ENCODE measurements at regions not wholly inside any gene's neighbourhood (a gene's known extent, or its start where the extent isn't known, plus 50 kb on each side); places are given as distances from the start of the nearest gene placed in this dataset.

DNA sequence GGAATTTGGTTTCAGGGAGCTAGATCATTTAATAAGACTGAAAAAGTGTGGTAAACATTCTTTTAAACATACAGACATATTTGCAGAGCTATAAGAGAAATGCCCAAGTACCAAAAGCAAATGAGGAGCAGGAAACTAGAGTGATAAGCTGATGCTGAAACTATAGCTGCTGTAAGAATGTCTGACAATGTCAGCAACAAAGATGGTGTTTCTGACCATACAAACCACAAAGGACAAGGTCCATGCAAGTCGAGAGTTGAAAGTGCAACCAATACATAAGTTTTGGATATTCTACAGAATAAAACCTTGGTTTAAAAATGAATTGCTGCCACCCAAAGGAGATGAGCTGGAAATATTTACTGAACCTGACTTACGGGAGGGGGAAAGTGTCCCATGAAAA lies 610.2 kb downstream of the TBL1XR1 start:
- H4K20me1 ChIP-seq (ENCODE audit: insufficient read depth, low read length): no peaks in the 10 kb centered on the region
- H3K9me3 Mint-ChIP-seq: peaks cover 0 to 2% (median 0%) of the 10 kb centered on the region in 7 donors
- no peaks in the 10 kb centered on the region for H3K27me3 Mint-ChIP-seq (ENCODE audit: low read depth in 3 of 3)
- intact Hi-C loops (cut with micrococcal nuclease): no loop called here
- H3K36me3 Mint-ChIP-seq: no peaks in the 10 kb centered on the region
- no peaks in the 10 kb centered on the region for H3K79me2 ChIP-seq (ENCODE audit: insufficient read depth, low read length)
- no peak overlapping the region for H3K4me3 Mint-ChIP-seq
- no peak overlapping the region for H3K9ac ChIP-seq (ENCODE audit: insufficient read depth, low read length, poor library complexity, severe bottlenecking)
- H3K4me3 ChIP-seq (replicated peaks in 1 of 3; ENCODE audit: low read depth in 2 of 3, low read length in 3 of 3): no peak overlapping the region
- WGBS (ENCODE audit: insufficient coverage): no CpG with 5 or more reads among the region's 2 CpGs
- H3K4me1 Mint-ChIP-seq: no peaks in the 10 kb centered on the region
- H3K27ac ChIP-seq (ENCODE audit: low read depth in 1 of 2, low read length in 2 of 2): no peak overlapping the region
- no peak overlapping the region for H3K27ac Mint-ChIP-seq
- H3K27me3 ChIP-seq (ENCODE audit: control insufficient read depth in 2 of 2, insufficient read depth in 2 of 2, low read length in 2 of 2): no peaks in the 10 kb centered on the region
- H3K4me1 ChIP-seq (ENCODE audit: control insufficient read depth in 1 of 2, insufficient read depth in 2 of 2, low read length in 2 of 2): no peaks in the 10 kb centered on the region
- no peak for DNase-seq
- TF ChIP-seq, protein P1, sequence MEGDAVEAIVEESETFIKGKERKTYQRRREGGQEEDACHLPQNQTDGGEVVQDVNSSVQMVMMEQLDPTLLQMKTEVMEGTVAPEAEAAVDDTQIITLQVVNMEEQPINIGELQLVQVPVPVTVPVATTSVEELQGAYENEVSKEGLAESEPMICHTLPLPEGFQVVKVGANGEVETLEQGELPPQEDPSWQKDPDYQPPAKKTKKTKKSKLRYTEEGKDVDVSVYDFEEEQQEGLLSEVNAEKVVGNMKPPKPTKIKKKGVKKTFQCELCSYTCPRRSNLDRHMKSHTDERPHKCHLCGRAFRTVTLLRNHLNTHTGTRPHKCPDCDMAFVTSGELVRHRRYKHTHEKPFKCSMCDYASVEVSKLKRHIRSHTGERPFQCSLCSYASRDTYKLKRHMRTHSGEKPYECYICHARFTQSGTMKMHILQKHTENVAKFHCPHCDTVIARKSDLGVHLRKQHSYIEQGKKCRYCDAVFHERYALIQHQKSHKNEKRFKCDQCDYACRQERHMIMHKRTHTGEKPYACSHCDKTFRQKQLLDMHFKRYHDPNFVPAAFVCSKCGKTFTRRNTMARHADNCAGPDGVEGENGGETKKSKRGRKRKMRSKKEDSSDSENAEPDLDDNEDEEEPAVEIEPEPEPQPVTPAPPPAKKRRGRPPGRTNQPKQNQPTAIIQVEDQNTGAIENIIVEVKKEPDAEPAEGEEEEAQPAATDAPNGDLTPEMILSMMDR (IDR thresholded peaks at IDR 0.05): no peak
- H3K36me3 ChIP-seq (replicated peaks in 1 of 2; ENCODE audit: control insufficient read depth in 1 of 2, insufficient read depth in 2 of 2, low read length in 2 of 2): no peaks in the 10 kb centered on the region
- no peak overlapping the region for H3K4me2 ChIP-seq (replicated peaks; ENCODE audit: extremely low read depth, low read length, poor library complexity, severe bottlenecking)
- no peak overlapping the region for H2AFZ ChIP-seq (ENCODE audit: insufficient read depth, low read depth, low read length, poor library complexity, severe bottlenecking)
- H3K9me3 ChIP-seq (replicated peaks in 1 of 2; ENCODE audit: control insufficient read depth in 1 of 2, insufficient read depth in 1 of 2, low read length in 2 of 2): no peaks in the 10 kb centered on the region

DNA sequence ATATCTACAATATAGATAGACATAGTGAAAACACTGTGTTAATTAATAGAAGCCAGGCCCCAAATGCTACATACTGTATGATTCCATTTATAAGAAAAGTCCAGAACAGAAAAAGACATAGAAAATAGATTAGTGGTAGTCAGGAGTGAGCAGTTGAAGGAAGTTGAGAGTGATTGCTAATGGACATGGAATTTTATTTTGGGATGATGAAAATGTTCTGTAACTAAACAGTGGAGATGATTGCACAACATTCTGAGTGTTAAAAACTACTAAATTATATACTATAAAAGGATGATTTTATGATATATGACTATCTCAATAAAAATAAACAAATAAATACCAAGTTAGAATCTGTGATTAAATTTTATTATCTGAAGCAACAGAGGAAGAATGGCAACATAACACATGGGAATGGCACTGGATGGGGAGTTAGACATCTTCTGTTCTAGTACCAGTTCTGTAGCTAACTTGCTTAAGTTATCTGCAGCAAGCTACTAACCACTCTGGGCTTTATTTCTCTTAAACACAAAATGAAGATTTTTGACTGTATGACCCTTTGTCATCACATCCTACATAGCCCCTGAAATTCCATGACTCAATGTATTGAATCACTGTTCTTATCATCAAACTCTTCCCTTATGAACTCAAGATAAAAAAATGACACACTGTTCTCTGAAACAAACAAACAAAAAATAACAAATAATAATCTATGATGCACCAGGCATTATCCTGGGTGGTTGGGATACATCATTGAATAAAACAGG lies 612.7 kb downstream of the TBL1XR1 start:
- Mint-ChIP-seq H3K27me3 (ENCODE audit: low read depth in 3 of 3) (no peaks in the 10 kb centered on the region), H3K27ac (no peak overlapping the region), H3K36me3 (no peaks in the 10 kb centered on the region), H3K4me3 (no peak overlapping the region), H3K9me3 (peaks cover 0 to 5% (median 2%) of the 10 kb centered on the region in 7 donors), H3K4me1 (no peaks in the 10 kb centered on the region)
- H3K4me3 ChIP-seq (replicated peaks in 1 of 3; ENCODE audit: low read depth in 2 of 3, low read length in 3 of 3): no peak overlapping the region
- DNase-seq: no peak
- no peaks in the 10 kb centered on the region for H4K20me1 ChIP-seq (ENCODE audit: insufficient read depth, low read length)
- no peaks in the 10 kb centered on the region for H3K36me3 ChIP-seq (replicated peaks in 1 of 2; ENCODE audit: control insufficient read depth in 1 of 2, insufficient read depth in 2 of 2, low read length in 2 of 2)
- H3K27me3 ChIP-seq (ENCODE audit: control insufficient read depth in 2 of 2, insufficient read depth in 2 of 2, low read length in 2 of 2): no peaks in the 10 kb centered on the region
- H3K27ac ChIP-seq (ENCODE audit: low read depth in 1 of 2, low read length in 2 of 2): no peak overlapping the region
- peaks cover 0 to 7% of the 10 kb centered on the region in 2 donors for H3K9me3 ChIP-seq (replicated peaks in 1 of 2; ENCODE audit: control insufficient read depth in 1 of 2, insufficient read depth in 1 of 2, low read length in 2 of 2)
- no peak overlapping the region for H3K9ac ChIP-seq (ENCODE audit: insufficient read depth, low read length, poor library complexity, severe bottlenecking)
- TF ChIP-seq, protein P1 (IDR thresholded peaks at IDR 0.05): no peak
- H3K4me2 ChIP-seq (replicated peaks; ENCODE audit: extremely low read depth, low read length, poor library complexity, severe bottlenecking): no peak overlapping the region
- no peak overlapping the region for H2AFZ ChIP-seq (ENCODE audit: insufficient read depth, low read depth, low read length, poor library complexity, severe bottlenecking)
- intact Hi-C loops (cut with micrococcal nuclease): no loop called here
- H3K4me1 ChIP-seq (ENCODE audit: control insufficient read depth in 1 of 2, insufficient read depth in 2 of 2, low read length in 2 of 2): no peaks in the 10 kb centered on the region
- H3K79me2 ChIP-seq (ENCODE audit: insufficient read depth, low read length): no peaks in the 10 kb centered on the region
